GM18519 (cell line): ENCODE measurements at regions not wholly inside any gene's neighbourhood (a gene's known extent, or its start where the extent isn't known, plus 50 kb on each side); places are given as distances from the start of the nearest gene placed in this dataset.

Experiments used
- ATAC-seq: cut with Tn5 transposase; IDR thresholded peaks from one replicate; pipeline ENCODE4 v1.9.1; 2021; ENCODE audit warnings: mild to moderate bottlenecking, moderate library complexity; ENCODE audit not compliant: unreplicated experiment, low FRiP score

DNA sequence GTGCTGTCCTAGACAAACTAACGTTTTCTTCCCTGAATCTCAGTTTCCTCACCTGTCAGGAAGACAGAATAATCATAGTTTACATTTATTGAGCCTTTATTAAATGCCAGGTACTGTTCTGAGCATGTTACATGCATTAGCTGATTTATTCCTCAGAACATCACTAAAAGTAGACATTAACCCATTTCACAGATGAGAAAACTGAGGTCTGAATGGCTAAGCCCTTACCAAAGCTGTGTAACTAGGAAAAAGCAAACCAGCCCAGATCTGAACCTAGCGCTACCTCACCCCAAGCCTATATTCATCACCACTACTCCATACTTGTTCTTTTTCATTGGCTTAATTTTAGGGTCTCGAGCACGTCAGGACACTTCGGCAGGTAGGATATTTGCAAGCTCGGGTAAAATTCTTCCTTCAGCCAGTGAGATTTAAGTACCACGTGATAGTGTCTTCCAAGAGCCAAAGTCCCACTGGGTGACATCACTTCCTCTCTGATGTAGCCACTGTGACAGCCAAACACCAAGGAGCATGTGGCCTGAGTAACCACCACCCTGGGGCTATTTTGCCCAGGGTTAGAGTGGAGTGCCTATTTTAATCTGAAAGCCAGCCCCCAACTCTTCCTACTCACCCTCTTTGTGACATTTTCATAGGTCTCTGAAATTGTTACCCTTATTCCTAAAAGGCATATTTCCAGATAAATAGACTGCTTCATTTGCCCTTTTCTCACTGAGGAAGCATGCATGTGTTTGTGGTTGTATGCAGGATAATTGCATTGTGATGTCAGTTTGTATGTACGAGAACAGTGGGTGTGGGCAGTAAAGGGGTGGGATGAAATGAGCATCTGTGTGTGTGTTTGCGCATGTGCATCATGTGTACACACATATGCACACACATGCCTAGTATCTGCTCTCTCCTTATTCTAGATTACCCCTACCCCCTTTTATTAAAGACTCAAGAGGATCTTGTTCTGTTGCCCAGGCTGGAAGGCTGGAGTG, 62.2 kb upstream of the WSCD2 start:
- ATAC-seq = no peak

GRCh38 chr12:108069651-108070165, 59.4 kb upstream of the WSCD2 start:
- no peak for ATAC-seq

GRCh38 chr12:108075561-108075960, 53.5 kb upstream of the WSCD2 start:
- no peak for ATAC-seq

GRCh38 chr12:108076556-108076955, 52.5 kb upstream of the WSCD2 start:
- ATAC-seq = no peak

GRCh38 chr12:108078428-108078827, 50.7 kb upstream of the WSCD2 start:
- ATAC-seq = no peak
